ENCODE measurements at regions not wholly inside any gene's neighbourhood (a gene's known extent, or its start where the extent isn't known, plus 50 kb on each side); places are given as distances from the start of the nearest gene placed in this dataset.
A peak's percentile ranks its signal among the peaks of the same experiment; 100 is the strongest.

- DNase-seq = no peak
These were observed 1414.0 kb upstream of the AGA start for GRCh38 chr4:178856139-178856800.

- no peak for DNase-seq
These were observed 1429.2 kb upstream of the AGA start for GRCh38 chr4:178871476-178871875.

GRCh38 chr4:178881937-178882336 lies 1439.7 kb upstream of the AGA start:
- no peak for DNase-seq

- DNase-seq = no peak
These were observed 1451.9 kb upstream of the AGA start for GRCh38 chr4:178894126-178894525.

- DNase-seq = no peak
These were observed 1456.8 kb upstream of the AGA start for GRCh38 chr4:178899084-178899483.

GRCh38 chr4:178917756-178918155 lies 1475.5 kb upstream of the AGA start:
- DNase-seq = no peak

GRCh38 chr4:178937130-178937529 lies 1494.9 kb upstream of the AGA start:
- peak; percentile 37 for DNase-seq

- no peak for DNase-seq
These were observed 1499.7 kb upstream of the AGA start for GRCh38 chr4:178941975-178942374.

GRCh38 chr4:178953447-178954120 lies 1511.3 kb upstream of the AGA start:
- no peak for DNase-seq

- no peak for DNase-seq
These were observed 1513.4 kb upstream of the AGA start for GRCh38 chr4:178955614-178956013.

GRCh38 chr4:178958725-178959440 lies 1516.6 kb upstream of the AGA start:
- no peak for DNase-seq

- no peak for DNase-seq
These were observed 1521.3 kb upstream of the AGA start for GRCh38 chr4:178963446-178964045.

GRCh38 chr4:178966644-178967043 lies 1524.4 kb upstream of the AGA start:
- DNase-seq = no peak

GRCh38 chr4:178970433-178971140 lies 1528.3 kb upstream of the AGA start:
- DNase-seq = no peak

- no peak for DNase-seq
These were observed 1534.6 kb upstream of the AGA start for GRCh38 chr4:178976861-178977260.

- DNase-seq = no peak
These were observed 1551.1 kb upstream of the AGA start for GRCh38 chr4:178993306-178993705.

GRCh38 chr4:179001918-179002317 lies 1559.7 kb upstream of the AGA start:
- DNase-seq = no peak

- DNase-seq = no peak
These were observed 1565.5 kb upstream of the AGA start for GRCh38 chr4:179007755-179008154.

GRCh38 chr4:179017581-179017980 lies 1575.3 kb upstream of the AGA start:
- no peak for DNase-seq

GRCh38 chr4:179027569-179027968 lies 1585.3 kb upstream of the AGA start:
- DNase-seq = no peak

- no peak for DNase-seq
These were observed 1586.1 kb upstream of the AGA start for GRCh38 chr4:179028321-179028720.

GRCh38 chr4:179029683-179030082 lies 1587.4 kb upstream of the AGA start:
- DNase-seq = no peak

GRCh38 chr4:179040259-179040658 lies 1598.0 kb upstream of the AGA start:
- DNase-seq = no peak
